NB4 (cell line): ENCODE measurements at regions not wholly inside any gene's neighbourhood (a gene's known extent, or its start where the extent isn't known, plus 50 kb on each side); places are given as distances from the start of the nearest gene placed in this dataset.
A peak's percentile ranks its signal among the peaks of the same experiment; 100 is the strongest.
"Not testable (repeated sequence)": the region's sequence is repeated elsewhere in the genome, so short reads cannot be mapped to it uniquely, and the experiment has no call there.

Source experiments
- DNase-seq: peaks from one replicate; pipeline ENCODE4 v3.0.0; 2010; ENCODE audit warnings: low read depth
- H3K4me3 ChIP-seq: one replicate; pipeline ENCODE4 v1.5.1; 2011; ENCODE audit warnings: mild to moderate bottlenecking, low read depth, low read length, moderate library complexity
- CTCF ChIP-seq: IDR thresholded peaks from one replicate; pipeline ENCODE4 v1.5.1; 2012; ENCODE audit warnings: low read depth, low read length
- MYC ChIP-seq: IDR thresholded peaks from 2 replicates; pipeline ENCODE4 v1.6.1; 2011; ENCODE audit warnings: low read depth, low read length
- POLR2A ChIP-seq: IDR thresholded peaks from 2 replicates; pipeline ENCODE4 v1.6.1; 2011; ENCODE audit warnings: mild to moderate bottlenecking; ENCODE audit not compliant: insufficient read length; ENCODE audit errors: extremely low read depth
- TF ChIP-seq, protein P1 (sequence below): IDR thresholded peaks from 2 replicates; pipeline ENCODE4 v1.6.1; 2011; ENCODE audit warnings: low read depth, low read length

GRCh38 chr9:30039712-30040111 lies 2344.7 kb upstream of the ACO1 start:
- no peak overlapping the region for H3K4me3 ChIP-seq
- DNase-seq: peak; percentile 13
- no peak for TF ChIP-seq POLR2A
- TF ChIP-seq, protein P1, sequence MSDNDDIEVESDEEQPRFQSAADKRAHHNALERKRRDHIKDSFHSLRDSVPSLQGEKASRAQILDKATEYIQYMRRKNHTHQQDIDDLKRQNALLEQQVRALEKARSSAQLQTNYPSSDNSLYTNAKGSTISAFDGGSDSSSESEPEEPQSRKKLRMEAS: no peak
- TF ChIP-seq CTCF: no peak
- no peak for TF ChIP-seq MYC

DNA sequence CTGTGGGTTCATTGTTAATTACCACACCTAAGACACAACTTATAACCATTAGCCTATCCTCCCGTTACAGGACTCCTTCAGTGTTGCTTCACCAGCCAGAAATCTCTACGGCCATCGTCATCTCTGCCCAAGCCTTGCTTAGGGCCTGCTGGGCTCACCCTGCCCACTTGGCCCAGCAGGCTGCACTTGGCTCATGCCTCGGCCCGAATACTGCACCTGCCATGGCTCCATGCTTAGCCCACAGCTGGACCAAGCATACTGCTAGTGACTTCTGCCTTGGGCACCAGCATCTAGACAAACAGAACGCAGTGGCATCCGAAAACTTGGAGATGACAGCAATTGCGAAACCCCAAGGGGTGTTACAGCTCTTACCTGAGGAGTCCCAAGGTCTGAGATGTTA lies 2336.0 kb upstream of the ACO1 start:
- no peak overlapping the region for H3K4me3 ChIP-seq
- TF ChIP-seq POLR2A (no peak), MYC (no peak), CTCF (no peak)
- TF ChIP-seq, protein P1: no peak
- no peak for DNase-seq

DNA sequence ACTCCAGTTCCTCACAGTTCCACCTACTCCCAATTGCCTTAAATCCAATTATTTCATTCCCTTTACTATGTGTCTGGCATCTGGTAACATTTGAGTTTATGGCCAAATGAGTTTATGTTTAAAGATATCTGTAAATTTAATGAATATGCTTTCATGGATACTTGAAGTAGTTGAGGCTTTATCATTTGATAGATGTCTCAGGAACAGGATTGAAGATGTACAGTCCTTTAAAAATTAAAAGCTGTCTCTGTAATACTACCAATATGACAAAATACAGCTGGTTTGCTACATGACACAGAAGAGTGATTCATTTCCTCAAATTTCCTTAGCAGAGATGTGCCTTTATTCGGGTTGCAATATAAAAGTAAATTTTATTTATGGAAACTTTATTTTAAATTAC lies 2326.0 kb upstream of the ACO1 start:
- TF ChIP-seq, protein P1: no peak
- no peak for TF ChIP-seq MYC
- no peak for DNase-seq

GRCh38 chr9:30060976-30061375 lies 2323.5 kb upstream of the ACO1 start:
- DNase-seq: no peak
- TF ChIP-seq POLR2A: no peak
- no peak for TF ChIP-seq MYC
- TF ChIP-seq, protein P1: no peak
- TF ChIP-seq CTCF: no peak

More for the DNA sequence above, 2326.0 kb upstream of the ACO1 start:
- no peak overlapping the region for H3K4me3 ChIP-seq

DNA sequence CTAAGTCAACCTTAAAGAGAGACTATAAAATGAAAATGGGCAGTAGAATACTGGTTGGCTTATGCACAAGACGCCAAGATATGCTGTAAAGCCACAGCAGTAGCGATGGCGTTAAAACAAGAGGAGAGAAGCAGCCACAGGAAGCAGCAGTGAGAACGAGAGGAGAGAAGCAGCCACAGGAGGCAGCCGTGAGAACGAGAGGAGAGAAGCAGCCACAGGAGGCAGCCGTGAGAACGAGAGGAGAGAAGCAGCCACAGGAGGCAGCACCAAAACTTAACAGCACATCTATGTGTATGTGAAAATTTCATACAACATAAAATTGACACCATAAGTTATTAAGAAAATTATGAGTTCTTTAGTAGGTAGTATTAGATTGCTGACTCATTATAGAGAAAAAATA lies 2318.6 kb upstream of the ACO1 start:
- peak; percentile 44 for DNase-seq
- TF ChIP-seq, protein P1: no peak
- peak; percentile 60 for TF ChIP-seq CTCF
- no peak overlapping the region for H3K4me3 ChIP-seq

More at GRCh38 chr9:30060976-30061375, 2323.5 kb upstream of the ACO1 start:
- no peak overlapping the region for H3K4me3 ChIP-seq

DNA sequence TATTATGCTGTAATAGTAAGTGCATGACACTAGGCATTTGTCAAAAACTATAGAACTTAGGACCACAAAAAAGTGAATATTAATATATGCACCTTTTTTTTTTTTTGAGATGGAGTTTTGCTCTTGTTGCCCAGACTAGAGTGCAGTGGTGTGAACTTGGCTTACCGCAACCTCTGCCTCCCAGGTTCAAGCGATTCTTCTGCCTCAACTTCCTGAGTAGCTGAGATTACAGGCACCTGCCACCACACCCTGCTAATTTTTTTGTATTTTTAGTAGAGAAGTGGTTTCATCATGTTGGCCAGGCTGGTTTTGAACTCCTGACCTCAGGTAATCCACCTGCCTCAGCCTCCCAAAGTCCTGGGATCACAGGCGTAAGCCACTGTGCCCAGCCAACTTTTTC lies 2315.2 kb upstream of the ACO1 start:
- not testable (repeated sequence) for DNase-seq, H3K4me3 ChIP-seq

DNA sequence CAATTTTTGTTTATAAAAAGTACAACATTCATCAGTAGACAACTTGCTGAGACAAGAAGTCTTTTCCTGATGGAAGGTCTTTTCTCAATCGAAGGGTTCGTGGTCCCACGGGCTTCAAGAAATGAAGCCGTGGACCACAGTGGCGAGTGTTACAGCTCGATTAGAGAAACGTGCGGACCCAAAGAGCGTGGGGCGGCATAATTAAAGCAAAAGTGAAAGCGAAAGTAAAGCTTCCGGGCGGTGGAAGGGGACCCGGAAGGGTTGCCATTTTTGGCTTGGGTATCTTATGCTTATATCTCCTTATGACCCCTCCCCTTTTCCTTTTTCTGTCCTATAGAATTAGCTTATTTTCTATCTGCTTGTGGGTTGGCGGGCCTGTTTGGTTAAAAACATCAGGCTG lies 2309.4 kb upstream of the ACO1 start:
- TF ChIP-seq MYC (no peak), POLR2A (no peak), CTCF (no peak)
- TF ChIP-seq, protein P1: no peak
- H3K4me3 ChIP-seq: no peak overlapping the region
- no peak for DNase-seq
